GM18873 (cell line): ENCODE measurements at regions not wholly inside any gene's neighbourhood (a gene's known extent, or its start where the extent isn't known, plus 50 kb on each side); places are given as distances from the start of the nearest gene placed in this dataset.
"Not testable (repeated sequence)": the region's sequence is repeated elsewhere in the genome, so short reads cannot be mapped to it uniquely, and the experiment has no call there.

Experiments used
- ATAC-seq: cut with Tn5 transposase; IDR thresholded peaks from one replicate; pipeline ENCODE4 v1.9.1; 2021; ENCODE audit warnings: mild to moderate bottlenecking, moderate library complexity, moderate number of reproducible peaks; ENCODE audit not compliant: unreplicated experiment, low FRiP score

DNA sequence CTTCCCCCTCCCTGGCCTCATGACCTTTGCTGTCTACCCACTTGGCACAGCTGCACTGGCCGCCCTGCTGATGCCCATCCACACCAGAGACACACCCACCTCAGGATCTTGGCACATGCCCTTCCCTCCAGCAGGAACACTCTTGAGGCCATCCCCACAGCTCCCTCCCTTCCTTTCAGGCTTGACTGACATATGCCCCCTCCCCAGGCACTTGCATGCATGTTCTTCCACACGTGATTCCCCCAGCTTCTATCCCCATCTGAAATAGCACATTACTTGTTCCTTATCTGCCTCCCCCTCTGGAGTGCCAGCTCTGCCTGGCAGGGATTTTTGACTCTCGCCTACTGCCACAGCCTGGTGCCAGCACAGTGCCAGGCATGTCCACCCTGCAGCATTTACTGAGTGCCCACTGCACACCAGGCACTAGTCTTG is 98.5 kb upstream of the SLC25A33 start:
- ATAC-seq = no peak

DNA sequence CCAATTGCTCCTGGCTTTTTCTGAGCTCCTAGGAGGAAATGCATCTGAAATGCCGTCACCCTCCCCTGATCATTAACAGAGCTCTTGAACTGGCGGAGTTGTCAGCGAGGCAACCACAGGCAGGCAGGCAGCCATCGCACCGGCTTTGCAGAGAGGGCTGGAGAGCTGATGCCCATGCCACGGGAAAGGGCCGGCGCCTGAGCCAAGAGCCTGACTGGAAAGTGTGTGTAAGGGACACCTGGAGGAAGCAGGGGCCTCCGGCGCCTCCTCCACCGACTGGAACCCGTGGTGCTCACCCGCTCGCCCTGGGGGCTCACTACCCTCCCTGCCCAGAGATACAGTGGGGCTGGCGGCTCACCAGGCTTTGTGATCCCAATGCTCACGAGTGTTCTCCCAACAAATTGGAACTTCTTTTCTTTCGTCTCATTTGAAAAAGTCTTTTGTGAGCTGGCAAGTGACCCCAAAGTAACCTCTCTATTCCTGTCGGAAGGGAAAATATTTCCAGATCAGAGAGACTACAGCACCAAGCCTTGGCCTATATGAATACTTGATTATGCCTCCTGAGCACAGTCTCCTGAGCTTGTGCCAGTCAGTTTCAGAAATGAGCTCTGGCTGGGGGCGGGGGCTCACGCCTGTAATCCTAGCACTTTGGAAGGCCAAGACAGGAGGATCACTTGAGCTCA is 97.7 kb upstream of the SLC25A33 start:
- no peak for ATAC-seq

DNA sequence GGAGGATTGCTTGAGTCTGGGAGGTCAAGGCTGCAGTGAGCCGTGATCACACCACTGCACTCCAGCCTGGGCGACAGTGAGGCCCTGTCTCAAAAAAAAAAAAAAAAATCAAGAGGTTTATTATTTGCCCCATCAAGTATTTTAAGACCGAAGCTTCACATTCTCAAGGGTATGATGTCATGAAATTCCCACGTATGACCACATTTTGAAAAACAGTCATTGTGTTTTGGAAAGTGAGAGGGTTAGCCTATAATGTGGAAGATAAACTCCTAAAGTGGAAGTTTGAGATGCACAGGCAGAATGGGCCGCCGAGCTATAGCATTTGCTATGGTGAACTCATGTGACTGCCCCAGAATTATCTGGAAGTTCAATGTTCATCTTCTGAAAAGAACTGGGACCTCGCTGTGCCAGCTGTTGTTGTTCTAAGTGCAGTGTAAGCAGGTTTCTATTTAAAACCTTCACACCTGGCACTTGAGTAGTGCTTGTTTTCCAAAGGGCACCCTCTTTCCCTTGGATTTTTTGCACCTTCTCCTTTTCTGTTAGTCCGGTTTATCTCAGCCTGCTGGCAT is 96.9 kb upstream of the SLC25A33 start:
- no peak for ATAC-seq

DNA sequence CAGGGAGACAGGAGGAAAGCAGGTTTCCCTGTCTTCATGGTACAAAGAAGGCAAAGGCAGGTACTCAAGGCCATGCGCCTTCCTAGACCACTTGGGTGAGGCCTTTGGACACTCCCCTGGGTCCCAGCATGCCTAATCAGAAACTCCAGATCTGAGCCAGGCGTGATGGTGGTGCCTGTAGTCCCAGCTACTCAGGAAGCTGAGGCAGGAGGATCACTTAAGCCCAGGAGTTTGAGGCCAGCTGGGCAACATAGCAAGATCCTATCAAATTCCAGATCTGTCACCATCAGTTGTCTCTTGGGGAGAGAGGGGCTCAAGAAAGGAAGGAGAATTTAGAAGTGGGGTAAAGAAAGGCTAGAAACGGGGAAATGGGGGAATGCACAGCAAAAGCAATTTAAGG is 96.3 kb upstream of the SLC25A33 start:
- ATAC-seq = no peak

DNA sequence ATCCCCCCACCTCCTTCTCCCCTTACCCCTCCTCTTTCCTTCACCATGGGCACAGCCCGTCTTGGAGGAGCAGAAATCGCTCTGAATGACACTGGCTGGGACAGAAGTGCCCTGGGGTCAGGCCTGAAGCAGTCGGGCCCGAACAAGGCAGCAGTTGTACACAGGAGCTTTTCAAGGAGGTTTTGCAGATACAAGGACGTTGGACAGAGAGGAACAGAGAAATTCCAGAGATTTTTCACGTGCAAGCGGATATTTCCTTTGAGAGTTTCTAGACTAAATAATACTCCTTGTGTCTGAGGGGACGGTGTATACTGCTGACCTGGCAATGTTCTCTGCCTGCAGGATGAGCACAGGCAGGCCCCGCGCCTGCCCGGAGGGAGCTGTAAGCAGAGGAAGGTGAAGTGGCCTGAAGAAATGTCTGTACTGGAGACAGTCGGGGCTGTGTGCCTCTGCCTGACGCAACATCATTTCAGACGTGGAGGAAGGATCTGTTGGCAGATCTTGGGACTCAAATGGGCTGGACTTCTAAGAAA is 95.3 kb upstream of the SLC25A33 start:
- no peak for ATAC-seq

DNA sequence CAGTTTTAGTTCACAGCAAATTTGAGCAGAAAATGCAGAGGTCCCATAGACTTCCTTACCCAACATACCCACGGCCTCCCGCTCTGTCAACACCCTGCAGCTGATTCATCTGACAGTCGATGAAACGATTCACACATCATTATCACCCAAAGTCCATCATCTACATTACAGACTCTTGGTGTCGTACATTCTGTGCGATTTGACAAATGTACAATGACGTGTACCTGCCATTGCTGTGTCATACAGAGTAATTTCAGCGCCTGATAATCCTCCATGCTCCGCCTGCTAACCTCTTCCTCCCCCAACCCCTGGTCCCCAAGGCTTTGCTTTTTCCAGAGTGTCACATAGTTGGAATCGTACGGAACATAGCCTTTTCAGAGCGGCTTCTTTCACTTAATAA is 94.7 kb upstream of the SLC25A33 start:
- ATAC-seq = no peak

DNA sequence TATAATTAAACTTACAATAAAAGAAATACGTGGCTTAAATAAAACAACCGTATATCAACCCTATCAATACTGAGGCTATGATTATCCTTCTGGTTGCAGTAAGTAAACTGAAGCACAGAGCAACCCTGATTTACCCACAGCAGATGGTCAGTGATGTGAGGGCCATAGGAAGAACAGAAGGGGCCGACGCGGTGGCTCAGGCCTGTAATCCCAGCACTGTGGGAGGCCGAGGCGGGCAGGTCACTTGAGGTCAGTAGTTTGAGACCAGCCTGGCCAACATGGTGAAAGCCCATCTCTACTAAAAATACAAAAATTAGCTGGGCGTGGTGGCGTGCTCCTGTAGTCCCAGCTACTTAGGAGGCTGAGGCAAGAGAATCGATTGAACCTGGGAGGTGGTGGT is 94.2 kb upstream of the SLC25A33 start:
- not testable (repeated sequence) for ATAC-seq

DNA sequence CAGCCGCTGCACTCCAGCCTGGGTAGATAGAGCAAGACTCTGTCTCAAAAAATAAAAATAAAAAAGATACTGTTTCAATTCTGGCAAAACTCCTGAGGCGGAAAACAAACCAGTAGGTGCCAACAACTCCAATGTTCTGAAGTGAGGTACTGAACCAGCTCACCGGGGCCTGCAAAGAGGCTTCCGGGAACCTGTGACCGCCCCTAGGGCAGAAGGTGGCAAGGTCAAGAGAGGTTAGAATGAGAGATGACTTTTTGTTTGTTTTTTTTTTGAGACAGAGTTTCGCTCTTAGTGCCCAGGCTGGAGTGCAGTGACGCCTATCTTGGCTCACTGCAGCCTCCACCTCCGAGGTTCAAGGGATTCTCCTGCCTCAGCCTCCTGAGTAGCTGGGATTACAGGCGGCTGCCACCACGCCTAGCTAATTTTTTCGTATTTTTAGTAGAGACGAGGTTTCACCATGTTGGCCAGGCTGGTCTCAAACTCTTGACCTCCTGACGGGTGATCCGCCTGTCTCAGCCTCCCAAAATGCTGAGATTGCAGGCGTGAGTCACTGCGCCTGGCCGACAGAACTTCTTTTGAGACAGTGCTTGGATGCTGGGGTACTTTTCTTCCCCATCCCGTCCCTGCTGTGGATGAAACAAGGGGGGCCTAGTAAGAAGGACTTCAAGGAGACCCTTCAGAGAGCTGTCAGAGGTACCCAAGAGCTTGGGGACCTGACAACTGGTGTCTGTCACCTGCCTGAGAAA is 91.9 kb upstream of the SLC25A33 start:
- ATAC-seq = no peak

DNA sequence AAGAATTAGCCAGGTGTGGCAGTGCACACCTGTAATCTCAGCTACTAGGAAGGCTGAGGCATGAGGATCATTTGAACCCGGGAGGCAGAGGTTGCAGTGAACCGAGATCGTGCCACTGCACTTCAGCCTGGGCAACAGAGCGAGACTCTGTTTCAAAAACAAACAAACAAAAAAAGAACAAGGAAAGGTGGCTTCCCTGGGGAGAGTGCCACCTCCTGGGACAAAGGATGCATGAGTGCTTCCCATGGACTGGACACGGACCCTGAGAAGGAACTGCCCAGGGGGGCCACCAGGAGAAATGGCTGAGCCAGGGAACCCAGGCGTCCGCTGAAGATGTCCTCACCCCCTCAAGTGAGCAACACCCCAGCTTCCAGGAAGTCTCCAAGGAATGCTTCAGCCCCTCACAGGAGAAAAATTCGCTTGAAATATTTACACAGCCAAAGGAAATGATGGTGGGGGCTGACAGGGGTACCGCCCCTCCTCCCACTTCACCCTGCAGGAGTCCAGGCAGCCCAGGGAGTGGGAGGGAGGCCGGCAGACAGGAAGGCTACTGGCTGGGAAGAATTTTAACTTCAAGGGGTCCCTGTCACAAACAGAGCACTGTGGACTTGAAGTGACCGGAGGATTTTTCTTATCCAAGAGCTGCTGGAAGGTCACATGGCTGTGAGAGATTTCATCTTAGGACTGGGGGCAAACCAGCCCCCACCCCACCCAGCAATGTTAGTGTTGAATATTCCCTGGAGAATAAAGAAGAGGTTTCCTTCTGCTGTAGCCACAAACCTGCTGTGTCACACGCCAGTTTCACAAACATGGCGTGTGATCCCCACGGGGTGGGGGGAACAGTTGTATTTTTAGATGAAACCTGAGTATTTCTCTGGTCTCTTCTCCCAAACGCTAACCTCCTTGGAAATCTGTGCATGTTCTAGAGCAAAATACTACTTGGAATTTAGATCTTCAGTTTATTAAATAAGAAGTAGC is 90.8 kb upstream of the SLC25A33 start:
- no peak for ATAC-seq

DNA sequence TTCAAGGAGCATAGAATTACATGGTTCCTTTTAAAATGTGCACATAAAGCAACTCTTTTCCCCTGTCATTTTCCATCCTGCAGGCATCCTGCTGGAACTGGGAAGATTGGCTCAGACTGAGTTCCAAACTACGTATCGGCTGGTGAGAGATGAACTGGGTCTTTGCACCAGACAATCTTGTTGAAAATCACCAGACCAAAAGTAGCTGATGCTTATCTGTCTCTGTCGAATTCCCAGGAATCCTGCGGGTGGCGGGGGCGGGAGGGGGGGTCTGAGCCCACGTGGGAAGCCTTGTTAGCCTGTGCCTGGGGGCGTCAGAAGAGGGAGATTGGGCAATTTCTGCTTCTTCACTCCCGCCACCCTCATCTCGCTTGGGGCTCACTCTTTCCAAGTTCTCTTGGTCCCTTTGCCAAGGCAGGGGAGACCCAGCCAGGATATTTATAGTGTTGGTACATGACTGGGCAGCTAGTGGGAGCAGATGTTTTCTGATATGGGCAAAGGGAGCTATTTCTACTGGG is 90.1 kb upstream of the SLC25A33 start:
- no peak for ATAC-seq

DNA sequence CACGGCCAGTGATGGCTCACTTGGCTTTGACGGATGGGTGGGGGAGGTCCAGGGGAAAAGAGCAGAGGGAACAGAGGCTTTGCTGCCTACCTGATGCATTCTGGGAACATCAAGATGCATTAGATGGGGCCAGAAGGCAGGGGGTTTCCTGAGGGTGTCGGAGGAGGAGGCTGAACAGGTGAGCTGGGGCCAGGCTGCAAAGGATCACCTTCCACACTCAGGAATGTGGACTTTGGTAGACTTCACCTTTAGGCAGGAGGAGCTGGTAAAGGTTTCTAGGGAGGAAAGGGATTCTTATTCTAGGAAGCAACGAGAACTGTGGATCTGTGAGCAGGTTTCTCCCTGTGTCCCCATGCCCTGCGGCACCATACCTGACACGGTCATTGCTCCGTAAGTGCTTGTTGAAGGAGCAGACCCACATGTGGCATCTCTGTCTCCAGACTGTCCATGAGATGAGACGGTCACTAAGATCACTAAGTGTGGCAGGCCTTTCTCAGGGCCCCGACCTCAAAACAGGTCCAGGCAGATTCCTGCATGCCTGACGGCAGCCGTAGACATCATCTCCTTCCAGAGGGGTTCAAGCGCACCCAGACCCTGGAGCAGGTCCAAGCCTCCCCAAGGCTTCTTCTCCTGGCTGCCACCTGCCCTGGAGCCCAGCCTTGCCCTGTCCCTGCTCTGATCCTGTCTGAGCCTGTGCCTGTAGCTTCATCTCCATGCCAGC is 89.1 kb upstream of the SLC25A33 start:
- no peak for ATAC-seq

DNA sequence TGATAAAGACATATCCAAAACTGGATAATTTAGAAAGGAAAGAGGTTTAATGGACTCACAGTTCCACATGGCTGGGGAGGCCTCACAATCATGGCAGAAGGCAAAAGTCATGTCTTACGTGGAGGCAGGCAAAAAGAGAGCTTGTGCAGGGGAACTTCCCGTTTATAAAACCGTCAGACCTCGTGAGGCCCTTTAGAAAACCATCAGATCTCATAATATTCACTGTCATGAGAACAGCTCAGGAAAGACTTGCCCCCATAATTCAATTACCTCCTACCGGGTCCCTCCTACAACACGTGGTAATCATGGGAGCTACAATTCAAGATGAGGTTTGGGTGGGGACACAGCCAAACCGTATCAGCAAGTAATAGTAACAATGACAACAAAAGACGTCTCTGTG is 88.2 kb upstream of the SLC25A33 start:
- ATAC-seq = no peak

DNA sequence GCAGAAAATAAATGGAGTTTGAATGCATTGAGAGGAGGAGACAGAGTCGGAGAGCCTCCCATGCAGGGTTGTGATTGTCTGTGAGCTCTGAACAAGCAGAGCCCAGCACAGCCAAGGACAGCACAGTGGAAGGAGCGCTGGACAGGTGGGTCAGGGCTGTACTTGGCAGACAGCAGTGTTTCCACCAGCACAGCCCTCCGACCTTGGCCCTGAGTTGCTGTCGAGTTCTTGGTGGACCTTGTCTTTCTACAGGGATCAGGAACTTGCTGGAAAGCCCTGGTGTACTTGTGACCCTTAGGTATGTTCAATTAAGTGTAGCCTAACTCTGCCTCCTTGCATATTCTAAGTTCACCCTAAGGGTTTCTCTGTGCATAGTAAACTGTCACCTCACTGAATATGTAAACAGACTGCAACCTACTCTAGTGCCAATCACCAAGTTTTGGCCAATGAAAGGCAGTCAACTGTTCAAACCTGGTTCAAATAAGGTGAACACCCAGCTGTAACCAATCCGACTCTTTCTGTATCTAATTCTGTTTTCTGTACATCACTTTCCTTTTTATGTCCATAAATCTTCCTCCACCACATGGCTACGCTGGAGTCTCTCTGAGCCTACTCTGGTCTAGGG is 86.6 kb upstream of the SLC25A33 start:
- ATAC-seq = no peak

DNA sequence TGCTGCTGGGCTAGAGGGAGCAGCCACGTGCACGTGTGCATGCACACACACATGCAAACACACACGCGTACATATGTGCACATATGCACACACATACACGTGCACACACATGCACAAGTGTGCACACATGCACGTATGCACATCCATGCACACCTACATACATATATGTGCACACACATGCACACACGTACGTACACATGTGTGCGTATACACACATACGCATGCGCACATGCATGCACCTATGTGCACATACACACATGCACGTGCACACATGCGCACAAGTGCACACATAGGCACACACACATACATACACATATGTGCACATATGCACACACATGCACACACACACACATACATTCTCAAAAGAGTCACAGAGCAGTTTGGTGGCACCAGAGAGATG is 85.9 kb upstream of the SLC25A33 start:
- no peak for ATAC-seq

DNA sequence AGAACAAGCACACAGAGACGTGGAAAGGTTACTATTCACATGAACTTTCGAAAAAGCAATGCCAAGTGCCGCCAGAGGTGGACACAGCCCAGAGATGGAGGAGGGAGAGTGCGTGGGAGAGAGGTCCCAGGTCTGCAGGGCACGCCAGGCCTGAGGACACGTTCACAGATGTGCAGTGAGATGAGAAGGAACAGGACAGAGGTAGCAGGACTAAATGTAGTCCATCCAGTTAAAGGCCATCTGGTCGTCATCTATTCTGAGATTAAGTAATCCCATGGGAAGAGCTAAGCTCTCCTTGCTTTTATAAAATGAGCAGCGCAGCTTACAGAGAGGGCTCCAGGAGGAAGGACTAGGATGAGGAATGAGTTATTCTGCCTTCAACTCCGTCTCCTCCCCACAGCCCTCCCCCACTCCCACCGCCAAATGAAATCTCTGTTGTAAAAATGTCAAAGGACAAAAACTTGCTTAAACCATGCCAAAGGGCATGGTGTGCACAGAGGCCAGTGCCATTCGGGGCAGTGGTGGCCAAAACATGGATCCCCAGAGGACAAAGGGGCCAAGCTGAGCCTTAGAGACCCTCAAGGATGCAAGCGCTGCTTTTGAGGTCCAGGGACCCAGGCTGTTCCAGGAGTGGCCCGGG is 85.4 kb upstream of the SLC25A33 start:
- ATAC-seq = no peak

DNA sequence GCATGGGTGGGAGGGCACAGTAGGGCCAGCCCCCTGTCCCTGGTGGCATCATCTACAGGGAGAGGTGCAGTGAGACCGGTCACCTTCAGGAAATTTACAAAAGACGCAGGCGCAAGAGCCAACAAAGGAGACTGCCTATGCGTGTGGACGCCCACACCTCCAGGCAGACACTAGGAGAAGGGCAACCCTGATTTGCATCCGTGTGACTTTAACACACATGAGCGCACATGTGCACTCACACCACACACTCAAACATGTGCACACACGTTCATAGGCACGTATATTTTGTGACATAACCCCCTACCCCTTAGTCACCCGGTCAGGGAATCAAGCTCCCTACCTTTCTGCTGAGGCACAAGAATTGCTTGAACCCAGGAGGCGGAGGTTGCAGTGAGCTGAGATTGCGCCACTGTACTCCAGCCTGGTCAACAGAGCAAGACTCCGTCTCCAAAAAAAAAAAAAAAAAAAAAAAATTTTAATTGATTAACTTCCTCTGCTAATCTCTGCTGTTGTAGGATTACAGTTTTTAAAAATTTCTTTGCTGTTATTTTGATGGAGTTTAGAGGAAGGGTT is 84.7 kb upstream of the SLC25A33 start:
- no peak for ATAC-seq

DNA sequence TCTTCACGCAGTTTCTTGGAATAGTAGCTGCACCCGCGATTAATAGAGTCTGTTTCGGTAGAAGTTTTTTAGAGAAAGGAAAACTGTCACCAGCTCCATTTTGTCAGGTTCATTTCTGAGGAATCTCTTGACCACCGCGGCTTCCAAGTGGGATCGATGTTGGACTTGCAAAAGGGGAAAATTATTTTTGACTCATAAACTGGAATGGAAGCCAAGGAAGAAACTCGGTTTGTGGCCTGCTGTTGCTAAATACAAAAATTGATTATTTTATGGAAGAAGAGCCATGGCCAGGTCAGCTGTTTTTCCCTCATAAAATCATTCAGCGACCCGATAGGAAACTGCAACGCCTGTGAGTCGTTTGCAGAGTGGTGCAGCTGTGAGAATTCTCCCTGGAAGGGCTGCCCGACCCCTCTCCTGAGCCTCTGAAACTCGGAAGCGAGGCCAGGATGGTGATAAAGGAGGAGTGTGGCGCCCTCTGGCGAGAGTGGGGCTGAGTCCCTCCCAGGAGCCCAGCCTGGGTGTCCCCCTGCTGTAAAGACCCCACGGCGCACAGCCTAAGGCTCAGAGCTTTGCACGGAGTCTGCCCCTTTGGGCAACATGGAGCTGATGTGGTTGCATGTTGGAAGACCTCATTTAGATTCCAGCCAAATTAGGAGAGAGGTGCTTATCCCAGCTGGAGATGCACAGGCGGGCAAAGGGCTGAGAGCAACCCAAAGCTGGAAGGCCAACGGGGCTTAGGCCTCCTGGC is 83.6 kb upstream of the SLC25A33 start:
- ATAC-seq = no peak

DNA sequence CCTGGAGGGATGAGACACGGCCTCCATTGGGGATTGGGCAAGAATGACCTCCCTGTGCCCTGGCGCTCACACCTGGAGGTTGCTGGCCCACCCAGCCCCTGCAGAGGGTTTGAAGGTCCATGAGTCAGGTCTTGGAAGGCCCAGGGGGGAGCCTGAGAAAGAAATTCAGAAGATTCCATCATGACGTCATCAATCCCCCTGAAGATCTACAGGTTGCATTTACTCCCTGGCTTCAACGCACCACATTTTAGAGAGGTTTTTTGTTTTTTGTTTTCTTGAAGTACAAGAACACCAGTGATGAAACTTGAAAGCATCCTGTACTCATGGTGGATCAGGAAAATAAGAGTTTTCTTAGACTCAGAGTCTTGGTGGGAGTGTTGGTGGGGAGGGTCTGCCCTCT is 82.4 kb upstream of the SLC25A33 start:
- ATAC-seq = no peak
